H9 (cell line): ENCODE measurements at regions not wholly inside any gene's neighbourhood (a gene's known extent, or its start where the extent isn't known, plus 50 kb on each side); places are given as distances from the start of the nearest gene placed in this dataset.
"Not testable (repeated sequence)": the region's sequence is repeated elsewhere in the genome, so short reads cannot be mapped to it uniquely, and the experiment has no call there.

Source experiments
- DNase-seq: peaks from one replicate; pipeline ENCODE4 v3.0.0-alpha.2; 2017
- H2AFZ ChIP-seq: one replicate; pipeline ENCODE4 v1.6.1; 2013; ENCODE audit warnings: mild to moderate bottlenecking, low read length, control low read depth, moderate library complexity
- H2AK5ac ChIP-seq: 2 replicates; pipeline ENCODE4 v1.6.1; 2013; ENCODE audit warnings: low read length, control low read depth, mixed read lengths; ENCODE audit not compliant: insufficient read length
- H2BK120ac ChIP-seq: one replicate; pipeline ENCODE4 v1.6.1; 2013; ENCODE audit warnings: low read depth, mild to moderate bottlenecking, low read length, control low read depth, inconsistent platforms; ENCODE audit not compliant: poor library complexity, severe bottlenecking
- H2BK12ac ChIP-seq: 2 replicates; pipeline ENCODE4 v1.6.1; 2013; ENCODE audit warnings: low read length, control low read depth, mixed read lengths, low read depth; ENCODE audit not compliant: insufficient read length
- H2BK15ac ChIP-seq: 2 replicates; pipeline ENCODE4 v1.6.1; 2013; ENCODE audit warnings: low read depth, low read length, control low read depth
- H2BK20ac ChIP-seq: one replicate; pipeline ENCODE4 v1.6.1; 2013; ENCODE audit warnings: low read depth, mild to moderate bottlenecking, low read length, control low read depth, inconsistent platforms; ENCODE audit not compliant: poor library complexity, severe bottlenecking
- H2BK5ac ChIP-seq: 2 replicates; pipeline ENCODE4 v1.6.1; 2013; ENCODE audit warnings: low read length, control low read depth, mixed read lengths; ENCODE audit not compliant: insufficient read length
- H3K14ac ChIP-seq: 2 replicates; pipeline ENCODE4 v1.6.1; 2013; ENCODE audit warnings: low read length, control low read depth; ENCODE audit not compliant: insufficient read depth
- H3K18ac ChIP-seq: 2 replicates; pipeline ENCODE4 v1.6.1; 2013; ENCODE audit warnings: low read depth, mild to moderate bottlenecking, mixed read lengths, low read length, control low read depth; ENCODE audit not compliant: insufficient read length
- H3K23ac ChIP-seq: 2 replicates; pipeline ENCODE4 v1.6.1; 2013; ENCODE audit warnings: low read length, control low read depth, mixed read lengths, low read depth; ENCODE audit not compliant: insufficient read length
- H3K23me2 ChIP-seq: 2 replicates; pipeline ENCODE4 v1.6.1; 2013; ENCODE audit warnings: low read depth, mild to moderate bottlenecking, mixed read lengths, low read length, control low read depth; ENCODE audit not compliant: insufficient read length, poor library complexity, severe bottlenecking
- H3K27ac ChIP-seq: 2 replicates; pipeline ENCODE4 v1.5.1; 2013; ENCODE audit warnings: low read length, control low read depth, mixed read lengths, low read depth; ENCODE audit not compliant: insufficient read length
- H3K27me3 ChIP-seq: 2 replicates; pipeline ENCODE4 v1.6.1; 2013; ENCODE audit warnings: low read length, control low read depth, inconsistent platforms; ENCODE audit not compliant: insufficient read depth
- H3K4ac ChIP-seq: 2 replicates; pipeline ENCODE4 v1.6.1; 2013; ENCODE audit warnings: low read depth, mild to moderate bottlenecking, control low read depth, inconsistent platforms, low read length, moderate library complexity
- H3K4me1 ChIP-seq: 2 replicates; pipeline ENCODE4 v1.6.1; 2013; ENCODE audit warnings: low read length, control low read depth, inconsistent platforms; ENCODE audit not compliant: insufficient read depth
- H3K4me2 ChIP-seq: 2 replicates; pipeline ENCODE4 v1.6.1; 2013; ENCODE audit warnings: low read length, control low read depth, mixed read lengths; ENCODE audit not compliant: insufficient read length, insufficient read depth
- H3K56ac ChIP-seq: 2 replicates; pipeline ENCODE4 v1.6.1; 2013; ENCODE audit warnings: low read depth, mild to moderate bottlenecking, mixed read lengths, low read length, control low read depth; ENCODE audit not compliant: insufficient read length
- H3K79me1 ChIP-seq: 2 replicates; pipeline ENCODE4 v1.6.1; 2013; ENCODE audit warnings: low read depth, mild to moderate bottlenecking, moderate library complexity, low read length, control low read depth, inconsistent platforms; ENCODE audit not compliant: insufficient read depth, poor library complexity, severe bottlenecking
- H3K79me2 ChIP-seq: 2 replicates; pipeline ENCODE4 v1.6.1; 2013; ENCODE audit warnings: low read length, control low read depth, inconsistent platforms; ENCODE audit not compliant: insufficient read depth
- H3K9ac ChIP-seq: 2 replicates; pipeline ENCODE4 v1.6.1; 2013; ENCODE audit warnings: low read length, control low read depth, mixed read lengths; ENCODE audit not compliant: insufficient read length; ENCODE audit errors: extremely low read depth
- H3K9me3 ChIP-seq: one replicate; pipeline ENCODE4 v1.6.1; 2013; ENCODE audit warnings: low read depth, low read length, inconsistent platforms; ENCODE audit not compliant: control insufficient read depth
- H3T11ph ChIP-seq: one replicate; pipeline ENCODE4 v1.6.1; 2013; ENCODE audit warnings: mild to moderate bottlenecking, low read length, control low read depth, inconsistent platforms
- H4K20me1 ChIP-seq: one replicate; pipeline ENCODE4 v1.6.1; 2013; ENCODE audit not compliant: control insufficient read depth, insufficient read length, insufficient read depth
- H4K5ac ChIP-seq: 2 replicates; pipeline ENCODE4 v1.6.1; 2013; ENCODE audit warnings: low read depth, mild to moderate bottlenecking, mixed read lengths, low read length, control low read depth; ENCODE audit not compliant: insufficient read length
- H4K8ac ChIP-seq: replicated peaks from 2 replicates; pipeline ENCODE4 v1.6.1; 2013; ENCODE audit warnings: low read length, control low read depth, mixed read lengths, low read depth; ENCODE audit not compliant: insufficient read length
- H4K91ac ChIP-seq: 2 replicates; pipeline ENCODE4 v1.6.1; 2013; ENCODE audit warnings: low read depth, mild to moderate bottlenecking, moderate library complexity, mixed read lengths, low read length, control low read depth; ENCODE audit not compliant: insufficient read length
- H3K27ac Mint-ChIP-seq, 3 experiments: 2 replicates in 2 of 3; 3 replicates in 1 of 3; pipeline ENCODE4 v1.8.0; 2020 to 2021; ENCODE audit warnings: mixed read lengths in 3 of 3, mild to moderate bottlenecking in 1 of 3, moderate library complexity in 1 of 3
- H3K27me3 Mint-ChIP-seq: 2 replicates; pipeline ENCODE4 v1.8.0; 2021; ENCODE audit warnings: low read depth, mild to moderate bottlenecking, moderate library complexity, mixed read lengths
- H3K36me3 Mint-ChIP-seq, 3 experiments: 2 replicates in 2 of 3; 3 replicates in 1 of 3; pipeline ENCODE4 v1.8.0; 2020 to 2021; ENCODE audit warnings: low read depth in 3 of 3, mixed read lengths in 3 of 3; ENCODE audit not compliant: insufficient read depth in 1 of 3
- H3K4me1 Mint-ChIP-seq, 2 experiments: 2 replicates each; pipeline ENCODE4 v1.8.0; 2020; ENCODE audit warnings: mixed read lengths in 2 of 2
- H3K4me3 Mint-ChIP-seq, 2 experiments: 2 replicates in 1 of 2; 3 replicates in 1 of 2; pipeline ENCODE4 v1.8.0; 2020 to 2021; ENCODE audit warnings: mild to moderate bottlenecking in 2 of 2, mixed read lengths in 2 of 2, moderate library complexity in 1 of 2
- H3K9me3 Mint-ChIP-seq, 2 experiments: 2 replicates in 1 of 2; 3 replicates in 1 of 2; pipeline ENCODE4 v1.8.0; 2020; ENCODE audit warnings: mild to moderate bottlenecking in 2 of 2, mixed read lengths in 2 of 2, moderate library complexity in 1 of 2
- WGBS: extraction: QIAGEN DNeasy Blood & Tissue Kit; methylation state at CpG from one replicate; pipeline ENCODE4 v1.1.7; 2013; ENCODE audit warnings: missing lambda C conversion rate, low lambda C conversion rate, mixed read lengths; ENCODE audit not compliant: insufficient read length; ENCODE audit errors: extremely low coverage; 5-methylcytosine and 5-hydroxymethylcytosine counted together

DNA sequence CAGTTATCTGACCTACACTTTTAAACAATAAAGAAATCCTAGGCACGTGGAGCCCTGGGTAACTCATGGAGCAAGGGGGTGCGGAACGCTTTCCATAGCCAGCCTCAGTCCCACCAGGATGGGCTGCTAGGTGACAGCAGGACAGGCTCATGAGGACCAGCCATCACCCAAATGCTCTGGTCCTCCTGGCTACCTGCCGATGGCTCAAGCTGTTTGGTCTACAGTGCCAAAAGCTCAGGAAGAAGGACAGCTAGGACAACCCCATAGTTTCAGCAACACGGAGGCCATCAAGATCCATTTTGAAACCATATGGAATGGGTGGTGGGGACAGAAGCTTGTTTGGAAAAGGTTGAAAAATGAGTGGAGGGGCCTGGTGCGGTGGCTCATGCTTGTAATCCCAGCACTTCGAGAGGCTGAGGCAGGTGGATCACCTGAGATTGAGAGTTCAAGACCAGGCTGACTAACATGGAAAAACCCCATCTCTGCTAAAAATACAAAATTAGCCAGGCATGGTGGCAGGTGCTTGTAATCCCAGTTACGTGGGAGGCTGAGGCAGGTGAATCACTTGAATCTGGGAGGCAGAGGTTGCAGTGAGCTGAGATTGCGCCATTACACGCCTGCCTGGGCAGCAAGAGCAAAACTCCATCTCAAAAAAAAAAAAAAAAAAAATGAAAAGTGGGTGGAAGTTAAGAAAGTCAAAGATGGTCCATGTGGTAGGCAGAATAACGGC is 93.7 kb upstream of the ALDH3B2 start:
- not testable (repeated sequence) for H4K5ac ChIP-seq, H3K79me1 ChIP-seq, H4K91ac ChIP-seq, H3K14ac ChIP-seq, H2BK12ac ChIP-seq, H4K8ac ChIP-seq, DNase-seq, H3K4me1 Mint-ChIP-seq, H3K18ac ChIP-seq, H3K56ac ChIP-seq, H3K79me2 ChIP-seq, H2BK120ac ChIP-seq, H3K27ac ChIP-seq, H3K23me2 ChIP-seq, H3K23ac ChIP-seq, H2BK20ac ChIP-seq, H3K9ac ChIP-seq, H3K9me3 Mint-ChIP-seq, H3K4ac ChIP-seq, H2AFZ ChIP-seq, H4K20me1 ChIP-seq, H2BK5ac ChIP-seq, H2BK15ac ChIP-seq, H3T11ph ChIP-seq, H3K4me1 ChIP-seq, H3K4me3 Mint-ChIP-seq, H2AK5ac ChIP-seq, H3K4me2 ChIP-seq, H3K36me3 Mint-ChIP-seq, H3K9me3 ChIP-seq, H3K27ac Mint-ChIP-seq, H3K27me3 ChIP-seq
- WGBS: no CpG with 5 or more reads among the region's 11 CpGs
- peaks cover 14% of the 10 kb centered on the region for H3K27me3 Mint-ChIP-seq

DNA sequence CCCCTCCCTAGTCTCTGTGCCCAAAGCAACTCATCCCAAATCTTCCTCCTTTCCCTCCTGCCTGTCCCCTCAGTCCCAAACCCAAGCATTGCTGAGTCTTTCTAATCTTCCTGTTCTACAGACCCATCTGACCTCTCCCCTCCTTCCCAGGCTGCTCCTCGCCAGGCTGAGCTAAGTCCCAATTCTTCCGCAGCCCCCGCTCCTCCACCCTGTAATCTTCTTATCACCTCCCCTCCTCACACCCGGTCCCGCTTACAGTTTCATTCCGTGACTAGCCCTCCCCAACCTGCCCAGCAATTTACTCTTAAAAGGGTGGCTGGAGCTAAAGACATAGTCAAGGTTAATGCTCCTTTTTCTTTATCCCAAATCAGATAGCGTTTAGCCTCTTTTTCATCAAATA is 86.8 kb upstream of the ALDH3B2 start:
- not testable (repeated sequence) for H3K79me2 ChIP-seq, DNase-seq, H3K23ac ChIP-seq, H3K27me3 Mint-ChIP-seq, H2BK12ac ChIP-seq, H2AK5ac ChIP-seq, H2BK5ac ChIP-seq, H3T11ph ChIP-seq, H4K91ac ChIP-seq, H2BK15ac ChIP-seq, H3K27ac ChIP-seq, H3K56ac ChIP-seq, H4K20me1 ChIP-seq, H3K4me2 ChIP-seq, H3K9me3 Mint-ChIP-seq, H2BK20ac ChIP-seq, H3K23me2 ChIP-seq, H3K9ac ChIP-seq, H3K4me3 Mint-ChIP-seq, H3K27me3 ChIP-seq, H3K18ac ChIP-seq, H3K4ac ChIP-seq, H2BK120ac ChIP-seq, H4K8ac ChIP-seq, H3K4me1 ChIP-seq, H3K14ac ChIP-seq, H4K5ac ChIP-seq, H3K9me3 ChIP-seq, H3K79me1 ChIP-seq, H2AFZ ChIP-seq, H3K27ac Mint-ChIP-seq
- H3K4me1 Mint-ChIP-seq: peaks cover 45 to 48% of the 10 kb centered on the region in 2 experiments
- H3K36me3 Mint-ChIP-seq: peaks cover 0 to 13% (median 3%) of the 10 kb centered on the region in 3 experiments; a peak in 4 of 7 replicates
- no CpG with 5 or more reads among the region's 7 CpGs for WGBS
